ENCODE measurements at regions not wholly inside any gene's neighbourhood (a gene's known extent, or its start where the extent isn't known, plus 50 kb on each side); places are given as distances from the start of the nearest gene placed in this dataset.

GRCh38 chr21:35510957-35511695, 462.0 kb upstream of the RUNX1 start:
- no peak overlapping the region for H3K4me2 ChIP-seq (ENCODE audit: low read depth, low read length)
- DNase-seq, result no peak
- no peaks in the 10 kb centered on the region for H3K36me3 ChIP-seq (replicated peaks; ENCODE audit: insufficient read depth, low read length)
- no peak overlapping the region for H3K9ac ChIP-seq (ENCODE audit: low read length)
- no peaks in the 10 kb centered on the region for H3K9me3 ChIP-seq (replicated peaks; ENCODE audit: insufficient read depth, low read length)
- no peaks in the 10 kb centered on the region for H3K79me2 ChIP-seq (ENCODE audit: low read length)
- H3K27ac ChIP-seq (ENCODE audit: low read length), result no peak overlapping the region
- H2AFZ ChIP-seq (ENCODE audit: low read length), result no peak overlapping the region
- no peaks in the 10 kb centered on the region for H3K27me3 ChIP-seq (replicated peaks; ENCODE audit: insufficient read depth, low read length)
- H3F3A ChIP-seq (ENCODE audit: insufficient read depth, low read length), result no peaks in the 10 kb centered on the region
- TF ChIP-seq, protein P1, sequence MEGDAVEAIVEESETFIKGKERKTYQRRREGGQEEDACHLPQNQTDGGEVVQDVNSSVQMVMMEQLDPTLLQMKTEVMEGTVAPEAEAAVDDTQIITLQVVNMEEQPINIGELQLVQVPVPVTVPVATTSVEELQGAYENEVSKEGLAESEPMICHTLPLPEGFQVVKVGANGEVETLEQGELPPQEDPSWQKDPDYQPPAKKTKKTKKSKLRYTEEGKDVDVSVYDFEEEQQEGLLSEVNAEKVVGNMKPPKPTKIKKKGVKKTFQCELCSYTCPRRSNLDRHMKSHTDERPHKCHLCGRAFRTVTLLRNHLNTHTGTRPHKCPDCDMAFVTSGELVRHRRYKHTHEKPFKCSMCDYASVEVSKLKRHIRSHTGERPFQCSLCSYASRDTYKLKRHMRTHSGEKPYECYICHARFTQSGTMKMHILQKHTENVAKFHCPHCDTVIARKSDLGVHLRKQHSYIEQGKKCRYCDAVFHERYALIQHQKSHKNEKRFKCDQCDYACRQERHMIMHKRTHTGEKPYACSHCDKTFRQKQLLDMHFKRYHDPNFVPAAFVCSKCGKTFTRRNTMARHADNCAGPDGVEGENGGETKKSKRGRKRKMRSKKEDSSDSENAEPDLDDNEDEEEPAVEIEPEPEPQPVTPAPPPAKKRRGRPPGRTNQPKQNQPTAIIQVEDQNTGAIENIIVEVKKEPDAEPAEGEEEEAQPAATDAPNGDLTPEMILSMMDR (IDR thresholded peaks at IDR 0.05; ENCODE audit: low read length), result no peak
- TF ChIP-seq EZH2phosphoT487 (IDR thresholded peaks at IDR 0.05; ENCODE audit: low read length) (no peak), EZH2 (optimal IDR thresholded peaks at IDR 0.05; ENCODE audit: low read depth, low read length) (no peak)
- H3K4me1 ChIP-seq (ENCODE audit: low read length), result no peaks in the 10 kb centered on the region
- no peaks in the 10 kb centered on the region for H3K9me2 ChIP-seq (replicated peaks; ENCODE audit: insufficient read depth, low read length)
- no peak overlapping the region for H3K4me3 ChIP-seq (ENCODE audit: low read length)
- no peaks in the 10 kb centered on the region for H4K20me1 ChIP-seq (ENCODE audit: insufficient read depth, low read length)

DNA sequence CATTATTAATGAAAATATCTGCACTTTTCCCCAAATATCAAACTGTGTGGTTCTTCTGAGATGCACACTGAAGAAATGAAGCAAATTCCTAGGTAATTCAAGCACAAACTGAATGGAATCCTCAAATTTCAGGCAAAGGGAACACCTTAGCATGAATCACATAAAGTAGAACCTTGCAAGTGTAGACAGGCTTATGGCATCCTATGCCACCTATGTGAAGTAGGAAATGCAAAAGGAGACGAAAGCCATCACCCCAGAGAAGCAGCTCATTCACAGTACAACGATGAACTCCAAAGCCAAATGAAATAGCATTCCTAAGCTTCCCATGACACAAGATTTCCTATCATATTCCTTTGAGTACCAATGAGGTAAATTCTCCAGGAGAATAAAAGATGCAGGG, 461.2 kb upstream of the RUNX1 start:
- no peaks in the 10 kb centered on the region for H3K4me1 ChIP-seq (ENCODE audit: low read length)
- H3K27ac ChIP-seq (ENCODE audit: low read length), result no peak overlapping the region

GRCh38 chr21:35509001-35509704, 460.1 kb upstream of the RUNX1 start:
- Histone ChIP-seq H3K4me2 (ENCODE audit: low read depth, low read length) (no peak overlapping the region), H3K4me3 (ENCODE audit: low read length) (no peak overlapping the region), H3F3A (ENCODE audit: insufficient read depth, low read length) (no peaks in the 10 kb centered on the region), H4K20me1 (ENCODE audit: insufficient read depth, low read length) (no peaks in the 10 kb centered on the region), H3K27ac (ENCODE audit: low read length) (no peak overlapping the region), H3K9ac (ENCODE audit: low read length) (no peak overlapping the region), H3K9me3 (replicated peaks; ENCODE audit: insufficient read depth, low read length) (no peaks in the 10 kb centered on the region), H3K36me3 (replicated peaks; ENCODE audit: insufficient read depth, low read length) (no peaks in the 10 kb centered on the region), H3K79me2 (ENCODE audit: low read length) (no peaks in the 10 kb centered on the region), H2AFZ (ENCODE audit: low read length) (no peak overlapping the region), H3K4me1 (ENCODE audit: low read length) (no peaks in the 10 kb centered on the region), H3K9me2 (replicated peaks; ENCODE audit: insufficient read depth, low read length) (no peaks in the 10 kb centered on the region), H3K27me3 (replicated peaks; ENCODE audit: insufficient read depth, low read length) (no peaks in the 10 kb centered on the region)
- no peak for DNase-seq
- TF ChIP-seq EZH2 (optimal IDR thresholded peaks at IDR 0.05; ENCODE audit: low read depth, low read length) (no peak), EZH2phosphoT487 (IDR thresholded peaks at IDR 0.05; ENCODE audit: low read length) (no peak)
- TF ChIP-seq, protein P1 (IDR thresholded peaks at IDR 0.05; ENCODE audit: low read length), result no peak

More for the DNA sequence above, 461.2 kb upstream of the RUNX1 start:
- no peak for DNase-seq
- H3K36me3 ChIP-seq (replicated peaks; ENCODE audit: insufficient read depth, low read length), result no peaks in the 10 kb centered on the region
- H3K9me2 ChIP-seq (replicated peaks; ENCODE audit: insufficient read depth, low read length), result no peaks in the 10 kb centered on the region
- H3K4me2 ChIP-seq (ENCODE audit: low read depth, low read length), result no peak overlapping the region
- no peaks in the 10 kb centered on the region for H3K79me2 ChIP-seq (ENCODE audit: low read length)
- TF ChIP-seq, protein P1 (IDR thresholded peaks at IDR 0.05; ENCODE audit: low read length), result no peak
- TF ChIP-seq EZH2phosphoT487 (IDR thresholded peaks at IDR 0.05; ENCODE audit: low read length) (no peak), EZH2 (optimal IDR thresholded peaks at IDR 0.05; ENCODE audit: low read depth, low read length) (no peak)
- no peaks in the 10 kb centered on the region for H4K20me1 ChIP-seq (ENCODE audit: insufficient read depth, low read length)
- H3K27me3 ChIP-seq (replicated peaks; ENCODE audit: insufficient read depth, low read length), result no peaks in the 10 kb centered on the region
- H3K9me3 ChIP-seq (replicated peaks; ENCODE audit: insufficient read depth, low read length), result no peaks in the 10 kb centered on the region
- no peak overlapping the region for H3K4me3 ChIP-seq (ENCODE audit: low read length)
- H3K9ac ChIP-seq (ENCODE audit: low read length), result no peak overlapping the region
- H2AFZ ChIP-seq (ENCODE audit: low read length), result no peak overlapping the region
- H3F3A ChIP-seq (ENCODE audit: insufficient read depth, low read length), result no peaks in the 10 kb centered on the region
